HAP-1 (cell line): ENCODE measurements at regions not wholly inside any gene's neighbourhood (a gene's known extent, or its start where the extent isn't known, plus 50 kb on each side); places are given as distances from the start of the nearest gene placed in this dataset.

Source experiments
- DNase-seq, 2 experiments: peaks; one replicate each; pipeline ENCODE4 v3.0.0-alpha.2; 2016 to 2020; ENCODE audit warnings: low spot score in 2 of 2
- H3K27me3 ChIP-seq: fragments of 250-450 bp; sonication (Bioruptor Pico); 2 replicates; pipeline ENCODE4 v1.5.1; 2020; ENCODE audit warnings: low read depth, mild to moderate bottlenecking, moderate library complexity
- H3K36me3 ChIP-seq: fragments of 250-450 bp; sonication (Bioruptor Pico); replicated peaks from 2 replicates; pipeline ENCODE4 v1.5.1; 2020; ENCODE audit warnings: mild to moderate bottlenecking
- H3K4me1 ChIP-seq: fragments of 250-450 bp; sonication (Bioruptor Pico); 2 replicates; pipeline ENCODE4 v1.5.1; 2020; ENCODE audit warnings: mild to moderate bottlenecking
- H3K4me3 ChIP-seq: fragments of 250-450 bp; sonication (Bioruptor Pico); 2 replicates; pipeline ENCODE4 v1.5.1; 2020; ENCODE audit warnings: mild to moderate bottlenecking, moderate library complexity
- H3K9me3 ChIP-seq: fragments of 250-450 bp; sonication (Bioruptor Pico); 2 replicates; pipeline ENCODE4 v1.5.1; 2020; ENCODE audit warnings: mild to moderate bottlenecking, moderate library complexity
- in situ Hi-C: fragments of 300-500 bp; cut with MboI; formaldehyde crosslinking; loops from 3 replicates; pipeline ENCODE4 v1.14.3; 2020; ENCODE audit warnings: low sequenced_read_pairs, inconsistent platforms, mixed read lengths

DNA sequence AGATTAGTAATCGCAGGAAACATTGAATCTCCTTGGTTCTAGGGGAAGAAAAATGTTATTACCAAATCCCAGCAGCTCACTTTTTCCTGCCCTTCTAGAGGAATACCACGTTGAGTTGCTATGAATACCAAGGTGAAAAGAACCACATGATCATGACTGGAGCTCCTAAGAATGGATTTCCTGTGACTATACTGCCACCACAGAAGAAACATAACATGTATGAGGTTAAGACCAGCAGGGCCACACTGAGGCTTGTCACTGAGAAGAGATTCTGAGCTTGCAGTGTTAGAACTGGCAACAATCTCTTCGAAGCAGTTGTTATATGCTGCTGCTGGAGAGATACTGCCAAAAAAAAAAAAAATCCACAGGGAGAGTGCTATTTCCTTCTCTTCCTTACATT is 1235.3 kb downstream of the FSTL5 start:
- DNase-seq, result no peak
- in situ Hi-C loops, result no loop called here
- H3K4me1 ChIP-seq, result no peaks in the 10 kb centered on the region
- no peaks in the 10 kb centered on the region for H3K9me3 ChIP-seq
- no peak overlapping the region for H3K4me3 ChIP-seq
- H3K36me3 ChIP-seq, result no peaks in the 10 kb centered on the region
- no peaks in the 10 kb centered on the region for H3K27me3 ChIP-seq

GRCh38 chr4:160947653-160948052 is 1216.1 kb downstream of the FSTL5 start:
- H3K4me1 ChIP-seq, result no peaks in the 10 kb centered on the region
- no peaks in the 10 kb centered on the region for H3K9me3 ChIP-seq
- no peaks in the 10 kb centered on the region for H3K27me3 ChIP-seq
- no peak overlapping the region for H3K4me3 ChIP-seq
- H3K36me3 ChIP-seq, result no peaks in the 10 kb centered on the region
- in situ Hi-C loops, result no loop called here
- DNase-seq, result no peak

GRCh38 chr4:160956875-160957274 is 1206.9 kb downstream of the FSTL5 start:
- no peak for DNase-seq
- H3K36me3 ChIP-seq, result no peaks in the 10 kb centered on the region
- no peak overlapping the region for H3K4me3 ChIP-seq
- H3K9me3 ChIP-seq, result no peaks in the 10 kb centered on the region
- H3K4me1 ChIP-seq, result no peaks in the 10 kb centered on the region
- in situ Hi-C loops, result no loop called here
- no peaks in the 10 kb centered on the region for H3K27me3 ChIP-seq

DNA sequence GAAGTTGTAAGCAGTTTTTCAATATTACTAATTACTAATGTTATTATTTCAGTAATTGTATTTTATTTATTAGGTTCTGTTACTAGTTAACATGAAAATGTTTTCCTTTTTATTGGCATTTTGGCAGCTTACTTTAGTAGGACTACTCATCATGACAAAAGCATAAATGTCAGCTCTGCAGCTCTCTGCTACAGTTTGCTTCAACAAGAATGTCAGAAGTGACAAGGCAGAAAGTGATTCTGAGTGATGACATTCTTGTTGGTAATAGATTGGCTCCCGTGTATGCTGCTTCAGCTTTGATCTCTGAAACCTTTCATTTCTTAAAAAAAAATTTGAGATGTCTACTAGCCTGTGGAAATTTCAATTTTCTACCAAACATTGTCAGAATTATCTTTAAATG is 1193.9 kb downstream of the FSTL5 start:
- Histone ChIP-seq H3K9me3 (no peaks in the 10 kb centered on the region), H3K4me1 (no peaks in the 10 kb centered on the region), H3K36me3 (no peaks in the 10 kb centered on the region), H3K4me3 (no peak overlapping the region), H3K27me3 (no peaks in the 10 kb centered on the region)
- in situ Hi-C loops, result no loop called here
- no peak for DNase-seq

DNA sequence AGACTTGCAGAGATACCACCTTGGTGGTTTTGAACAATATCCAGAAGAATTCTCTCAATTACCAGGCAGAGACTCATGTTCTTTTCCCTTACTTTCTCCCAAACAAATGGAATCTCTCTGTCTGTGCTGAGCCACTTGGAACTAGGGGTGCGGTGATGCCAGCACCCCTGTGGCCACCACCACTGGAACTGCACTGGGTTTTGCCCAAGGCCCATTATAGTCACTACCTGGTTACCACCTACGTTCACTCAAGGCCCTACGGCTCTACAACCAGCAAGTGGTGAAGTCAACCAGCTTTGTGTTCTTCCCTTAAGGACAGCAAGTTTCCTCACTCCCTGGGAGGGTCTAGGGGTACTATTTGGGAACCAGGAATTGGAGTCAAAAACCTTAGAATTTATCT is 1183.7 kb downstream of the FSTL5 start:
- H3K9me3 ChIP-seq, result no peaks in the 10 kb centered on the region
- DNase-seq, result no peak
- no peaks in the 10 kb centered on the region for H3K36me3 ChIP-seq
- no peaks in the 10 kb centered on the region for H3K27me3 ChIP-seq
- no peaks in the 10 kb centered on the region for H3K4me1 ChIP-seq
- in situ Hi-C loops, result no loop called here
- no peak overlapping the region for H3K4me3 ChIP-seq

DNA sequence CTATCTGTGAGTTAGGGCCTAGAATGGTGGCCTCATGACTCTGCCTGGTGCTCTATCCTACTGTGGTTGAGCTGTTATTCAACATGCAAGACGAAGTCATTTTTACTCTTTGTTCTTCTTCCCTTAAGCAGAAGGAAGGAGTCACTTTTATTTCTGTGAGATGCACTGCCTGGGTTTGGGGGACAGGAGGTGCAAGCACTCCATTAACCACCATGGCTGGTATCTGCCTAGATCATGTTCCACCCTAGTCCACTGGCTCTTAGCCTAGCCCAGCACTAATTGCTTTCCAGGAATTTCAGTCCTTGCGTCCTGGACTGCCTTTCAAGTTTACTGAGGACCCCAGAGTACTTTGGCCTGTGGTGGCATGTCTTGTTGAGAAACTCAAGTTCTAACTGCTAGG is 1182.7 kb downstream of the FSTL5 start:
- H3K9me3 ChIP-seq, result no peaks in the 10 kb centered on the region
- no peaks in the 10 kb centered on the region for H3K27me3 ChIP-seq
- no peak overlapping the region for H3K4me3 ChIP-seq
- H3K36me3 ChIP-seq, result no peaks in the 10 kb centered on the region
- in situ Hi-C loops, result no loop called here
- no peak for DNase-seq
- H3K4me1 ChIP-seq, result no peaks in the 10 kb centered on the region

DNA sequence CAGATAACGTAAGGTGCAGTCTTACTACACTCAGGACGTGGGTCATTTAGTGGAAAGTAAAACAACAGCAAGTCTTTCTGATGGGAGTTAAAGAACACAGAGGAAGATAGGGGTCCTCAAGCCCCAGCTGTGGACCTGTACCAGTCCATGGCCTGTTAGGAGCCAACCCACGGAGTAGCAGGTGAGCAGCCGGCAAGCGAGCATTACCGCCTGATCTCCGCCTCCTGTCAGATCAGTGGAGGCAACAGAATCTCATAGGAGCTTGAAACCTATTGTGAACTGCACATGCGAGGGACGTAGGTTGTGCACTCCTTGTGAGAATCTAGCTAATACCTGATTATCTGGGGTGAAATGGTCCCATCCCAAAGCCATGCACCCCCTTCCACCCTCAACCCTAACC is 1180.8 kb downstream of the FSTL5 start:
- H3K36me3 ChIP-seq, result no peaks in the 10 kb centered on the region
- no peak overlapping the region for H3K4me3 ChIP-seq
- no peaks in the 10 kb centered on the region for H3K27me3 ChIP-seq
- H3K4me1 ChIP-seq, result no peaks in the 10 kb centered on the region
- no peak for DNase-seq
- no peaks in the 10 kb centered on the region for H3K9me3 ChIP-seq
- in situ Hi-C loops, result no loop called here

- H3K4me1 ChIP-seq, result no peaks in the 10 kb centered on the region; the same call in 1 of the 2 replicates
- H3K36me3 ChIP-seq, result no peaks in the 10 kb centered on the region
- no peak overlapping the region for H3K4me3 ChIP-seq
- H3K9me3 ChIP-seq, result no peaks in the 10 kb centered on the region
- in situ Hi-C loops, result no loop called here
- no peaks in the 10 kb centered on the region for H3K27me3 ChIP-seq
- no peak for DNase-seq
These were observed 1161.4 kb downstream of the FSTL5 start for GRCh38 chr4:161002386-161002785.

- no peak for DNase-seq
- in situ Hi-C loops, result no loop called here
- peaks cover 6% of the 10 kb centered on the region; the same call in 1 of the 2 replicates for H3K4me1 ChIP-seq
- no peaks in the 10 kb centered on the region for H3K27me3 ChIP-seq
- no peaks in the 10 kb centered on the region for H3K9me3 ChIP-seq
- no peak overlapping the region for H3K4me3 ChIP-seq
- no peaks in the 10 kb centered on the region for H3K36me3 ChIP-seq
These were observed 1160.3 kb downstream of the FSTL5 start for GRCh38 chr4:161003418-161004057.

- H3K4me1 ChIP-seq, result peaks cover 6% of the 10 kb centered on the region; the same call in 1 of the 2 replicates
- in situ Hi-C loops, result no loop called here
- DNase-seq, result no peak
- no peak overlapping the region for H3K4me3 ChIP-seq
- no peaks in the 10 kb centered on the region for H3K27me3 ChIP-seq
- H3K9me3 ChIP-seq, result no peaks in the 10 kb centered on the region
- H3K36me3 ChIP-seq, result no peaks in the 10 kb centered on the region
These were observed 1158.1 kb downstream of the FSTL5 start for GRCh38 chr4:161005746-161006145.

GRCh38 chr4:161008527-161008926 is 1155.3 kb downstream of the FSTL5 start:
- Histone ChIP-seq H3K36me3 (no peaks in the 10 kb centered on the region), H3K9me3 (no peaks in the 10 kb centered on the region), H3K4me3 (no peak overlapping the region), H3K27me3 (no peaks in the 10 kb centered on the region), H3K4me1 (peaks cover 6% of the 10 kb centered on the region; the same call in 1 of the 2 replicates)
- in situ Hi-C loops, result no loop called here
- DNase-seq, result no peak

DNA sequence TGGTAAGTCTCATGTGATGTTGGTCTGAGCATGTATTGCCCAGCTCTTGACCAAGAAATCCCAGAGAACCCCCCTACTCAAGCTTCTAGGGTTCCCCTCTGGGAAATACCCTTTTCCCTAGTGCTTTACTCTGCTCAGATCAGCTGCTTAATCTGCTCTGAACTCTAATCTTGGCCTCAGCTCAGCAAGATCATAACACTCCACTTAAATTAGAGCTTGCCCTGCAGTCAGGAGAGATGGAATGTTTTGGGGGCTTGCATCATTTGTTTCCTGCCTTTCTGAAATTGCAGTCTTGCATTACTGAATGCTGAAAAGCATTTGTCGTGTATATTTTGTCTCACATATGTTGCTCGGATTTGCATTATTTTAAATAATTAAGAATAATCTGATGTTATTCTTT is 1153.6 kb downstream of the FSTL5 start:
- Histone ChIP-seq H3K27me3 (no peaks in the 10 kb centered on the region), H3K4me3 (no peak overlapping the region), H3K9me3 (no peaks in the 10 kb centered on the region), H3K36me3 (no peaks in the 10 kb centered on the region), H3K4me1 (peaks cover 6% of the 10 kb centered on the region; the same call in 1 of the 2 replicates)
- in situ Hi-C loops, result no loop called here
- DNase-seq, result no peak
